Bronchial epithelial cell (primary cell): ENCODE measurements at regions not wholly inside any gene's neighbourhood (a gene's known extent, or its start where the extent isn't known, plus 50 kb on each side); places are given as distances from the start of the nearest gene placed in this dataset.
"Not testable (repeated sequence)": the region's sequence is repeated elsewhere in the genome, so short reads cannot be mapped to it uniquely, and the experiment has no call there.

Source experiments
- DNase-seq: peaks from one replicate; pipeline ENCODE4 v3.0.0-alpha.2; 2010; ENCODE audit warnings: low read depth
- FAIRE-seq: peaks from 2 replicates; lab custom pipeline; 2011; peaks lifted over from hg19 to GRCh38; lab: Jason Lieb, UNC
- H3K27me3 ChIP-seq: 2 replicates; pipeline ENCODE4 v1.5.1; 2011; ENCODE audit warnings: low read length; ENCODE audit not compliant: control insufficient read depth, insufficient read depth
- H3K36me3 ChIP-seq: 2 replicates; pipeline ENCODE4 v1.5.1; 2011; ENCODE audit warnings: low read length; ENCODE audit not compliant: control insufficient read depth, insufficient read depth
- H3K4me3 ChIP-seq: 2 replicates; pipeline ENCODE4 v1.5.1; 2011; ENCODE audit warnings: mild to moderate bottlenecking, low read depth, low read length, control low read depth
- CTCF ChIP-seq: IDR thresholded peaks from 2 replicates; pipeline ENCODE4 v1.5.1; 2011; ENCODE audit warnings: mild to moderate bottlenecking, moderate library complexity, low read length, control low read depth, inconsistent platforms; ENCODE audit not compliant: insufficient read depth, severe bottlenecking

GRCh38 chr9:31582561-31582960 is 801.9 kb upstream of the ACO1 start:
- no peak overlapping the region for H3K4me3 ChIP-seq
- DNase-seq (no peak), FAIRE-seq (no peak)
- no peaks in the 10 kb centered on the region for H3K36me3 ChIP-seq
- no peak for TF ChIP-seq CTCF
- no peaks in the 10 kb centered on the region for H3K27me3 ChIP-seq

GRCh38 chr9:31585158-31585557 is 799.3 kb upstream of the ACO1 start:
- FAIRE-seq (no peak), DNase-seq (no peak)
- TF ChIP-seq CTCF, result no peak
- Histone ChIP-seq H3K36me3 (no peaks in the 10 kb centered on the region), H3K4me3 (no peak overlapping the region), H3K27me3 (no peaks in the 10 kb centered on the region)

GRCh38 chr9:31587146-31587545 is 797.3 kb upstream of the ACO1 start:
- no peak overlapping the region for H3K4me3 ChIP-seq
- peak; percentile 54 for DNase-seq
- H3K27me3 ChIP-seq, result no peaks in the 10 kb centered on the region
- H3K36me3 ChIP-seq, result no peaks in the 10 kb centered on the region
- FAIRE-seq, result no peak
- no peak for TF ChIP-seq CTCF

- FAIRE-seq, result no peak
- H3K4me3 ChIP-seq, result no peak overlapping the region
- no peaks in the 10 kb centered on the region for H3K36me3 ChIP-seq
- DNase-seq, result no peak
- no peak for TF ChIP-seq CTCF
- H3K27me3 ChIP-seq, result no peaks in the 10 kb centered on the region
Observed at GRCh38 chr9:31588006-31588405, 796.4 kb upstream of the ACO1 start.

GRCh38 chr9:31588756-31589155 is 795.7 kb upstream of the ACO1 start:
- Histone ChIP-seq H3K36me3 (no peaks in the 10 kb centered on the region), H3K27me3 (no peaks in the 10 kb centered on the region), H3K4me3 (no peak overlapping the region)
- DNase-seq, result peak; percentile 96
- no peak for FAIRE-seq
- no peak for TF ChIP-seq CTCF

- DNase-seq, result peak; percentile 74
- no peak for FAIRE-seq
- H3K4me3 ChIP-seq, result no peak overlapping the region
- no peaks in the 10 kb centered on the region for H3K36me3 ChIP-seq
- no peak for TF ChIP-seq CTCF
- no peaks in the 10 kb centered on the region for H3K27me3 ChIP-seq
Observed at GRCh38 chr9:31590091-31590490, 794.4 kb upstream of the ACO1 start.

- not testable (repeated sequence) for H3K36me3 ChIP-seq, H3K4me3 ChIP-seq, H3K27me3 ChIP-seq, FAIRE-seq, DNase-seq
Observed at GRCh38 chr9:31597086-31597485, 787.4 kb upstream of the ACO1 start.
